HuH-7.5 (cell line): ENCODE measurements at regions not wholly inside any gene's neighbourhood (a gene's known extent, or its start where the extent isn't known, plus 50 kb on each side); places are given as distances from the start of the nearest gene placed in this dataset.

Source experiments
- DNase-seq: peaks from one replicate; pipeline ENCODE4 v3.0.0; 2011; ENCODE audit warnings: low spot score

GRCh38 chr21:38156200-38156599, 100.6 kb upstream of the KCNJ15 start:
- no peak for DNase-seq

- DNase-seq = peak; percentile 28
Observed at GRCh38 chr21:38159355-38159754, 97.4 kb upstream of the KCNJ15 start.

- DNase-seq = no peak
Observed at GRCh38 chr21:38165466-38166172, 91.2 kb upstream of the KCNJ15 start.

DNA sequence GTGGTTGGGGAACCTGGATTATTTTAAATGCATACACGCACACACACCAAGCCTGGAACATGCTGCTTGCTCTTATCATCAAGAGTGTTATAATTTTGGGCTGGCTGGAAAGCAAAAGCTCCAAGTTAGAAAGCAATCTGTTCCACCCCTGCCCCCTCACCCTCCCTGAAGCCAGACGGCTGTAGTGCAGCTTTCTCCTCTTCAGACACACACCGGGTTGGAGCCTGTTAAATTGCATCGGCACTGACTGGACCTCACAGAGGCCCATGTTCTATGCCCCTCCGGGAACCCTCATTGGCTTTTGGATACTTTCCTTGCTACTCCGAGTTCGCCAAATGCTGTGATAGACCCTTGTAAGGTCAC, 90.6 kb upstream of the KCNJ15 start:
- no peak for DNase-seq

DNA sequence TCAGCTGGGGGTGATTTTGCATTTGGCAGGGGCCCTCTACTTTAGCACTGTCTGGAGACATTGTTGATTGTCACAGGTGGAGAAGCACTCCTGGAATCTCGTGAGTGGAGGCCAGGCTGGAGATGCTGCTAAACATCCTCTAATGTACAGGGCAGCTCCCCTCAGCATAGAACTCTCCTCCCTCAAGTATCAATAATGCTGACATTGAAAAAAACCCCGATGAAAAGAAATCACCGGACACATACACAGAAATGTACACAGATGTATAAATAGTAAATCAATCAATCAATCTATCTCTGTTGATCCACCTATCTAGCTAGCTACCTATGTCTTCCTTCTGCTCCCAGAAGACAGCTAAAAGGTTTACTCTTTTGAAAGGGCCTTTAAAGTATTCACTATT, 89.4 kb upstream of the KCNJ15 start:
- no peak for DNase-seq

GRCh38 chr21:38170283-38170682, 86.5 kb upstream of the KCNJ15 start:
- no peak for DNase-seq

- DNase-seq = no peak
Observed at GRCh38 chr21:38170704-38171682, 85.8 kb upstream of the KCNJ15 start.

GRCh38 chr21:38171723-38172344, 85.0 kb upstream of the KCNJ15 start:
- peak; percentile 11 for DNase-seq

DNA sequence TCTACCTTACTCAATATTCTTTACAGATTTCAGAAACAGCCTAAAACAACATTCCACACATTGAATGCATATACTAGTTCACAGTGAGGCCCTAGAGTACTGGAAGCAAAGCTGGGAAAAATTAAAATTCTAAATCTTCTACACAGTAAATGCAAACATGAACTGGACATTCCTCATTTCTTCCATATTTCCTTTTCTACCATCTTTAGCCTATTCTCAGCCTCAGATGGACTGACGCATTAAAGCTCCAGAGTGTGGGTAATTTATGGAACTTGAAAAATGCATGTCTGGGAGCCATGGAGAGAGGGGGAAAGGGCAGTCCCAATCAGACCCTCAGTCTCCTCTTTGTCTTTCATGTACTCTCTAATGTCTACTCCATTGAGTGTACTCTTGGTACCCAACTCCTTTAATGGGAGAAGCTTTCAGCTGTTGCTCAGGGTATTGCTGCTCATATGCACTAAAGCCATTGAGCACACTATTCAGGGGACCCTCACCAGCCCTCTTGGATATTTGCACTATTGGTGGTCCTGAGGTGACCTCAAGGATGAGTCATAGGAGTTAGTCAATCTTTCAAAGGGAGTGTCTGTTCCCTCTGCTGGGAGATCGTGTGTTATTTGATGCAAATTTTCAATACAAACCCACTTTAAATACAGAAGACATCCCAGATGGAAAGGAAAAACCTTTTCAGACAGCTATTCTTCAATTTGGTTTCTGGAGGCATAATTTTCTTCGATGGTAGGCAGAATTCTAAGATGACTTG, 83.3 kb upstream of the KCNJ15 start:
- no peak for DNase-seq

DNA sequence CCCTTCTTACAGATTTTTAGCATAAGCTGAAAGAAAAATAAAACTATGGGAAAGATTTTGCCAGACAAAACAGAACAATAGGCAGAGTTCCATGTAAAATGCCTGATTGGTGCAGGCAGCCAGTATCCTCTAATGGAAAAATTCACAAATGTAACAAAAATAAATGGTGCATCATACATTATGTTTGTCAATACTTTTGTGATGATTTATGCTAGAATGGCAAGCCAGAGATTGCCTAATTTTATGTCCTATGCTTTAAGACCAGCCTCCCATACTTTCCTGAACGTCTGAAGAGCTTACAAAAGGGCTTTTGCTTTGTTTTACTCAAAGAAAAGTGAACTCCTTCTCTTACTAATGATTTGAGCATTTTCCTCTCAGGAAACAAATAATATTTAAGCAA, 81.5 kb upstream of the KCNJ15 start:
- no peak for DNase-seq

- no peak for DNase-seq
Observed at GRCh38 chr21:38177919-38178652, 78.7 kb upstream of the KCNJ15 start.

- no peak for DNase-seq
Observed at GRCh38 chr21:38178653-38179470, 77.9 kb upstream of the KCNJ15 start.

DNA sequence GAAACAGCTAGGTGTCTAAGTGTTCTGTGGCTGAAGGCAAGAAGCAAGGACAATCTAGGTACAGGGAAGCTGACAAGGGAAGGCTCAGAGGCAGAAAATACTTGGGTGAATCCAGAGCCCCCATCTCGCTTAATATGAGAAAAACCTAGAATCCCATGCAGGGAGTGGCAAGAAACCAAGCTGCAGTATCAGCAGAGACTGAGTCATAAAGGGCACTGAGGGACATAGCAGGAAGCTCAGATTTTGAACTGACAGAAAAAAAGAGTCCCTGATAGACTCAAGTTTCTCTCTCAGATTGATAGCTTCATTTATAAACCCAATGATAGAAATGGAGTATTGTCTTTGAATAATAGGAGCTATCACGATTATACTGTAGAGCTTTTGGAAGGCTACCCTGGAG, 77.3 kb upstream of the KCNJ15 start:
- DNase-seq = no peak

DNA sequence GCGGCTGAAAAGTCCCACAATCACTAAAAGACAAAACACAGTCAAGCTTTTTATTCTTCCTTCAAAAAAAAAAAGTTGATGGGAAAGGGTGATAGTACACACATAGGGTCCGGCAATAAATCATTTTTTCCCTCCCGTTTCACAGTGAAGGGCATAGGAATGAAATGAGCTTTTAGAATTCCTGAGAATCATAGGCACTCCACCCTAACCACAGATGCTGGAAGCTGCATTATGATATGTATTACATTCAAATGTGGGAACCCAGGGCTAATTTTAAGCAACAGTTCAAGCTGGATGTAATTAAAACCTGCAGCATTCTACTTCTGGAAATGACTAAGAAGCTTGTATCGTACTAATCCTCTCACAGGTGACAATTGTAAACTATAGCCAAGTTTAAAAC, 75.7 kb upstream of the KCNJ15 start:
- DNase-seq = no peak

DNA sequence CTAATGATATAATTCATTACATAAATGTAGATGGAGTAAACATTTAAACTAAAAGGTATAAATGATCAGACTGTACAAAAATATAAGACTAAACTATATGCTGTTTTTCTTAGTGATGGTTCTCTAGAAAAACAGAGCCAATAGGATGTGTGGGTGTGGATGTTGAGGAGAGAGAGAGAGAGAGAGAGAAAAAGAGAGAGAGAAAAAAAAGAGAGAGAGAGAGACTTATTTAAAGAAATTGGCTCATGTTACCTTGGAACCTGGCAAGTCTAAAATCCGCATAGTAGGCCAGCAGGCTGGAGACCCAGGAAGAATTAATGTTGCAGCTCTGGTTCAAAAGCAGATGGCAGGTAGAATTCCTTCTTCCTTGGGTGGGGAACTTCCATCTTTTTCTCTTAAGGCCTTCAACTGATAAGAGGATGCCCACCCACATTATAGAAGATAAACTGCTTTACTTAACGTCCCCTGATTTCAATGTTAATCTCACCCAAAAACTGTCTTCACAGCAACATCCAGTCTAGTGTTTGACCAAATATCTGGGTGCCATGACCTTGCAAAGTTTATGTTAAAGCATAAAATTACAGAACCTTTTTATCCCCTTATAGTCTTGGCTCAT, 74.3 kb upstream of the KCNJ15 start:
- no peak for DNase-seq

DNA sequence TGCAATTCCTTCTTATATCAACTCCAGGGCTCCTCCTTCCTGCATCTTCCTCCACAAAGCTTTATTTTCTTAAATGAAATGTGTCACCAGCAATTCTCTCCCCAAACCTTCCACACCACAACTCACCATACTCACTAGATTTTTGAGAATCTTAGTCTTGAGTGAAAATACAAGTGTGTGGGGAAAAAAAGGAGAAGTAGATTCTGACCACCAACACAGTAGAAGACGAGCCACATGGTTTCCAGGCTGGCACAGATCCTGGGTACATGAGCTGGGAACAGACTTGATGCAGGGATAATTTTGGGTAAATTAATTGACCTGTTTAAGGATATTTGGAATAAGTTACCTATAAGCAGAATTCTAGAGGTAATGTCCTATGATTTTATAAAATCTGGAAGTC, 72.8 kb upstream of the KCNJ15 start:
- no peak for DNase-seq

DNA sequence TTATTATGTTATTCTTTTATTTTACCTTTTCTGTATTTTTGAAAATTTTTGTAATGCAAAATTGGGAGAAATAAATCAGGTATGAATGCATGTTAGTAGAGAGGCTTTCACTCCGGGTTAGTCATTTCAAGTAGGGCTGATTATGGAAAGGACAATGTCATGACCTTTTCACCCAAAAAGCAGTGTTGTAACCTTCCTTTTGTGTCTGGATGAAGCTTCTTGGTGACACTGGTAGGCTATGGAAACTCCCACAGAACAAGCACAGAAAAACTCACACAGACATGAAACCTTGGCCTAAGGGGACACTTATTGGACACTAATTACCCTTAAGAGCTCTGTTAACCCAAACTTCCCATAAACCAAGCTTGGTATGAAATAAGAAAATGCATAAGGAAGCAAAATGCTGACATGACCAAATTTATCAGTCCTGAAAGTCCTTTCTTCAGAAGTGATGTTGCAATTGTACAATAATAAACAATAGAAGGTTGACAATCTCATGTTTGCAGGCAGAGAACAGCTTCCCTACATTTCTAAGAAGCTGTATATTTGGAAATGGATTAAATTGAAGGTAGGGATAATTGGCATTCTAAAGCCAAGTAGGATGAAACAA, 70.0 kb upstream of the KCNJ15 start:
- no peak for DNase-seq

- DNase-seq = no peak
Observed at GRCh38 chr21:38188037-38188436, 68.8 kb upstream of the KCNJ15 start.

DNA sequence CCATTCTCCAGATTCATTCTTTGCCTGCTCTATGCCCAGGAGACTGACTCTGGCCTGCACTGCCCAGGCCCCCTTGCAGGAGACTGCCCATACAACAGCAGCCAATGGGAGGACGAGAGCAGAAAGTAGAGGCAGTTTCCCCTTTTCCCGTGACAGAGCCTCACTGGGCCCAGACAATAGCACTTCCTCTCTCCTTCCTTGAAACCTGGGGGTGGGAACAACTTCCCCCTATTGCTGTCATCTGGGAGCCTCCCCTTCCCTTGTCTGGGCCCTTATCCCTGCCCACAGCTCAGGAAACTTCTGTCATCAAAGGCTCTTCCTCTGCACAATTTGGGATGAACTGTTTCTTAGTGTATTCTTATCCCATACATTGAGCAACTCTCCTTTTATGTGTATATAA, 60.8 kb upstream of the KCNJ15 start:
- no peak for DNase-seq

DNA sequence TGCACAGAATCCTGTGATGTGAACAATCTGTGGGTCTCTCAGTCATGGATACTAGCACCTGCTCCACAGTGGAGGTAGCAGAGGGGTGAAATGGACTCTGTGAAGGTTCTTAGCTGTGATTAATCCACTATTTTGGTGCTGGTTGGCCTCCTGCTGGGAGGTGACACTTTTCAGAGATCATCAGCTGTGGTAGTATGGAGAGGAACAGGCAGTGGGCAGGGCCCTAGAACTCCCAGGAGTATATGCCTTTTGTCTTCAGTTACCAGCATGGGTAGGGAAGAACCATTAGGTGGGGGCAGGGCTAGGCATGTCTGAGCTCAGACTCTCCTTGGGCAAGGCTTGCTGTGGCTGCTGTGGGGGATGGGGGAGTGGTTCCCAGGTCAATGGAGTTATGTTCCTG, 54.0 kb upstream of the KCNJ15 start:
- no peak for DNase-seq
